HepG2 (cell line): ENCODE measurements at regions not wholly inside any gene's neighbourhood (a gene's known extent, or its start where the extent isn't known, plus 50 kb on each side); places are given as distances from the start of the nearest gene placed in this dataset.

ENCODE experiments used
- ATAC-seq: fragments of 200-7000 bp; cut with Tn5 transposase; 3 replicates; pipeline ENCODE4 v1.9.1; 2020; ENCODE audit warnings: mild to moderate bottlenecking, moderate library complexity
- BruUV-seq: library from RNA; stranded (reverse); fragments of 400-500 nt; replicated peaks from 2 replicates; lab custom pipeline; 2021; lab: Mats Ljungman, UMichigan
- CTCF ChIA-PET: fragments of 300-600 bp; formaldehyde crosslinking; extraction: SDS; loops from one replicate; lab custom pipeline; 2021; ENCODE audit warnings: low total read pairs, inconsistent platforms, low intra/inter-chr PET ratio; lab: Yijun Ruan, JAX
- POLR2A ChIA-PET: fragments of 350-600 bp; sonication (Branson Sonifier 250); formaldehyde crosslinking; loops from one replicate; lab custom pipeline; 2020; ENCODE audit warnings: antibody characterized with exemption, inconsistent platforms; lab: Yijun Ruan, JAX
- DNase-seq: peaks from one replicate; pipeline ENCODE4 v3.0.0-alpha.2; 2015; ENCODE audit warnings: low spot score
- FAIRE-seq: peaks from 3 replicates; lab custom pipeline; 2011; peaks lifted over from hg19 to GRCh38; lab: Jason Lieb, UNC
- H2AFZ ChIP-seq: one replicate; pipeline ENCODE4 v1.6.1; 2011; ENCODE audit warnings: low read length, inconsistent platforms
- H3K27ac ChIP-seq: fragments of 300-600 bp; 3 replicates; pipeline ENCODE4 v1.8.0; 2011; ENCODE audit warnings: mixed run types, mild to moderate bottlenecking, mixed read lengths, low read length, inconsistent platforms; ENCODE audit not compliant: insufficient read depth; ENCODE audit errors: extremely low read length
- H3K27me3 ChIP-seq, 2 experiments: fragments of 200-600 bp in 1 of 2; 2 replicates in 1 of 2; 3 replicates in 1 of 2; pipeline versions ENCODE4 v1.6.0 to v1.8.0; 2011; ENCODE audit warnings: low read length in 2 of 2, mild to moderate bottlenecking in 2 of 2, moderate library complexity in 2 of 2, inconsistent platforms in 1 of 2; ENCODE audit not compliant: insufficient read depth in 2 of 2, control insufficient read depth in 1 of 2
- H3K36me3 ChIP-seq, 2 experiments: fragments of 200-600 bp in 1 of 2; replicated peaks in 1 of 2; 2 replicates in 1 of 2; 3 replicates in 1 of 2; pipeline versions ENCODE4 v1.5.1 to v1.8.0; 2011; ENCODE audit warnings: low read length in 2 of 2, inconsistent platforms in 1 of 2; ENCODE audit not compliant: insufficient read depth in 2 of 2, control insufficient read depth in 1 of 2
- H3K4me1 ChIP-seq: 2 replicates; pipeline ENCODE4 v1.5.1; 2012; ENCODE audit warnings: low read length, inconsistent platforms; ENCODE audit not compliant: insufficient read depth
- H3K4me2 ChIP-seq: 2 replicates; pipeline ENCODE4 v1.6.0; 2011; ENCODE audit warnings: low read depth, low read length, inconsistent platforms
- H3K4me3 ChIP-seq, 3 experiments: fragments of 200-600 bp in 1 of 3; sonication (generic), shearing (Covaris generic) in 1 of 3; replicated peaks in 1 of 3; 2 replicates each; pipeline ENCODE4 v1.5.1; 2011 to 2016; ENCODE audit warnings: low read length in 3 of 3, inconsistent platforms in 2 of 3, low read depth in 2 of 3, mild to moderate bottlenecking in 2 of 3, control low read depth in 1 of 3, mixed read lengths in 1 of 3; ENCODE audit not compliant: insufficient read depth in 1 of 3
- H3K79me2 ChIP-seq: one replicate; pipeline ENCODE4 v1.6.1; 2011; ENCODE audit warnings: low read length, inconsistent platforms; ENCODE audit not compliant: insufficient read depth
- H3K9ac ChIP-seq: 2 replicates; pipeline ENCODE4 v1.6.0; 2011; ENCODE audit warnings: mild to moderate bottlenecking, low read depth, low read length, inconsistent platforms; ENCODE audit not compliant: insufficient read depth
- H3K9me3 ChIP-seq: 2 replicates; pipeline ENCODE4 v1.5.1; 2012; ENCODE audit warnings: mild to moderate bottlenecking, low read length
- H4K20me1 ChIP-seq: 2 replicates; pipeline ENCODE4 v1.6.0; 2011; ENCODE audit warnings: inconsistent platforms, mild to moderate bottlenecking, low read length, moderate library complexity; ENCODE audit not compliant: insufficient read depth
- FOXK2 ChIP-seq: fragments of 450-650 bp; IDR thresholded peaks from 2 replicates; pipeline ENCODE4 v1.6.1; 2016
- KDM4B ChIP-seq: sonication (generic); formaldehyde crosslinking; IDR thresholded peaks from 2 replicates; pipeline ENCODE4 v1.4.0; 2020; ENCODE audit warnings: missing genetic modification reagents
- MATR3 ChIP-seq: sonication (generic); formaldehyde crosslinking; IDR thresholded peaks from 2 replicates; pipeline ENCODE4 v1.4.0; 2020; ENCODE audit warnings: missing genetic modification reagents
- NFATC3 ChIP-seq: sonication (generic); formaldehyde crosslinking; IDR thresholded peaks from 2 replicates; pipeline ENCODE4 v1.5.1; 2020; ENCODE audit warnings: mild to moderate bottlenecking, missing genetic modification reagents
- PITX1 ChIP-seq: sonication (generic); formaldehyde crosslinking; IDR thresholded peaks from 2 replicates; pipeline ENCODE4 v1.5.1; 2020; ENCODE audit warnings: mild to moderate bottlenecking, missing genetic modification reagents
- RFX1 ChIP-seq: fragments of 450-650 bp; IDR thresholded peaks from 2 replicates; pipeline ENCODE4 v1.6.1; 2017
- RNF2 ChIP-seq: fragments of 450-650 bp; conservative IDR thresholded peaks from 2 replicates; pipeline ENCODE4 v1.6.1; 2016; ENCODE audit warnings: low read depth
- SIN3B ChIP-seq: fragments of 150-350 bp; IDR thresholded peaks from 2 replicates; pipeline ENCODE4 v1.6.1; 2014; ENCODE audit warnings: low read length
- U2AF2 ChIP-seq: fragments of 200-400 bp; formaldehyde crosslinking; IDR thresholded peaks from 2 replicates; pipeline ENCODE4 v1.6.1; 2017; ENCODE audit warnings: low read depth, mild to moderate bottlenecking, low read length
- ZNF441 ChIP-seq: sonication (generic); formaldehyde crosslinking; IDR thresholded peaks from 2 replicates; pipeline ENCODE4 v1.7.0; 2021; ENCODE audit warnings: missing genetic modification reagents, borderline replicate concordance
- ZNF563 ChIP-seq: sonication (generic); formaldehyde crosslinking; IDR thresholded peaks from 2 replicates; pipeline ENCODE4 v1.8.0; 2022; ENCODE audit warnings: mild to moderate bottlenecking, moderate library complexity, missing genetic modification reagents
- ZNF570 ChIP-seq: sonication (generic); formaldehyde crosslinking; IDR thresholded peaks from 2 replicates; pipeline ENCODE4 v1.4.0; 2020; ENCODE audit warnings: mild to moderate bottlenecking, missing genetic modification reagents, borderline replicate concordance
- WGBS: methylation state at CpG from one replicate; pipeline ENCODE4 v1.1.6; 2017; ENCODE audit warnings: low lambda C conversion rate; 5-methylcytosine and 5-hydroxymethylcytosine counted together
- in situ Hi-C: cut with HindIII; loops from 2 replicates; pipeline ENCODE4 v1.10.0; 2017; ENCODE audit warnings: low pct_unique_long_range_greater_than_20kb; ENCODE audit not compliant: extremely low pct_ligation_motif_present
- intact Hi-C: fragments of 100-400 bp; cut with micrococcal nuclease; formaldehyde crosslinking; loops from one replicate; pipeline ENCODE4 v1.10.0; 2022; ENCODE audit not compliant: unreplicated experiment
- TF ChIP-seq, protein P1 (sequence below): sonication (generic); formaldehyde crosslinking; conservative IDR thresholded peaks from 2 replicates; pipeline ENCODE4 v1.8.0; 2022; ENCODE audit warnings: low read depth, missing genetic modification reagents
- TF ChIP-seq, protein P2 (sequence below): sonication (generic); formaldehyde crosslinking; IDR thresholded peaks from 2 replicates; pipeline ENCODE4 v1.5.0; 2020; ENCODE audit warnings: mild to moderate bottlenecking, missing genetic modification reagents
- TF ChIP-seq, protein P3 (sequence below): sonication (generic); formaldehyde crosslinking; IDR thresholded peaks from 2 replicates; pipeline ENCODE4 v1.8.0; 2022; ENCODE audit warnings: mild to moderate bottlenecking, missing genetic modification reagents, borderline replicate concordance
- TF ChIP-seq, protein P4 (sequence below): sonication (generic); formaldehyde crosslinking; IDR thresholded peaks from 2 replicates; pipeline ENCODE4 v1.4.0; 2020; ENCODE audit warnings: missing genetic modification reagents

DNA sequence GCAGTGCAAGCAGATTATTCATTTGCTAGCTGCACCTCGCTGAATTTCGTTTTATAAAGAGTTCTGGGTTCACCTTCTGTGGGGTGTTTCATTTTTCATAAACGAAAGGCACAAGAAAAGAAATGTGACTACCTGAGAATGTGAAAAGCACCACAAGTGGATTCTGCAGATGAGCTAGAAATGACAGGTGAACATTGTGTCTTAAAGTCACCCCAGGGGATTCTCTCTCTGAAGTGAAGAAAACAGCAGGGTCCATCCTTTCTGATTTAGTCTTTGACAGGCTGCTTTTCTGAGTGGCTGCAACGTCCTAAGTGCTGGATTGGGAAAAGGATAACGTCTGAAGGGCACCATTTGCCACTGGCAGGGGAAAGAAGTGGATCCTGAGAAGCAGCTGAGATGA lies 469.3 kb downstream of the SPATA31D1 start (continued):
- no peak for TF ChIP-seq PITX1

DNA sequence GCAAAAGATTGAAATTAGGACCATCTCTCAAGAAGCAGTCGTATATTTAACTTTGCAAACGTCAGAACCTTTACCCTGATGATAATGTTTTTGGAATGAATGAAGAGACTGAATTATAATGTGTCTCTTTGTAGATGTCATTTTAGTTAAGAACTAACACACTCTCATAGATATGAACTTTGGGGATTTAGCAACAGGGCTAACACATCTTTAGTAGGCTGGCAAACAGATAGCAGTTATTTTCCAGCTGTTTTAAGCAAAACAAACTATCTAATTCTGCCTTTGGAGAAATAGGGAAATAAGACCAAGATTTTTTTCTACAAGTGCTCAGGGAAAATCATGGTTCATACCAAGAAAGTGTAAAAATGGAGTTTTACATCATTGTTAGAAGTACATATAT lies 469.7 kb downstream of the SPATA31D1 start:
- no peak for DNase-seq
- H3K36me3 ChIP-seq: no peaks in the 10 kb centered on the region
- H3K9me3 ChIP-seq: no peaks in the 10 kb centered on the region; the same call in 1 of the 2 replicates
- H3K79me2 ChIP-seq: no peaks in the 10 kb centered on the region
- H3K27me3 ChIP-seq: no peaks in the 10 kb centered on the region
- H4K20me1 ChIP-seq: no peaks in the 10 kb centered on the region
- TF ChIP-seq RNF2 (no peak), SIN3B (no peak), KDM4B (CRISPR knock-in tag) (no peak), U2AF2 (no peak), FOXK2 (no peak), ZNF563 (no peak), ZNF441 (CRISPR knock-in tag) (no peak), MATR3 (CRISPR knock-in tag) (no peak), ZNF570 (CRISPR knock-in tag) (no peak), RFX1 (no peak), NFATC3 (CRISPR knock-in tag) (no peak)
- TF ChIP-seq, protein P1, sequence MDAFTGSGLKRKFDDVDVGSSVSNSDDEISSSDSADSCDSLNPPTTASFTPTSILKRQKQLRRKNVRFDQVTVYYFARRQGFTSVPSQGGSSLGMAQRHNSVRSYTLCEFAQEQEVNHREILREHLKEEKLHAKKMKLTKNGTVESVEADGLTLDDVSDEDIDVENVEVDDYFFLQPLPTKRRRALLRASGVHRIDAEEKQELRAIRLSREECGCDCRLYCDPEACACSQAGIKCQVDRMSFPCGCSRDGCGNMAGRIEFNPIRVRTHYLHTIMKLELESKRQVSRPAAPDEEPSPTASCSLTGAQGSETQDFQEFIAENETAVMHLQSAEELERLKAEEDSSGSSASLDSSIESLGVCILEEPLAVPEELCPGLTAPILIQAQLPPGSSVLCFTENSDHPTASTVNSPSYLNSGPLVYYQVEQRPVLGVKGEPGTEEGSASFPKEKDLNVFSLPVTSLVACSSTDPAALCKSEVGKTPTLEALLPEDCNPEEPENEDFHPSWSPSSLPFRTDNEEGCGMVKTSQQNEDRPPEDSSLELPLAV (CRISPR knock-in tag): no peak
- TF ChIP-seq, protein P2, sequence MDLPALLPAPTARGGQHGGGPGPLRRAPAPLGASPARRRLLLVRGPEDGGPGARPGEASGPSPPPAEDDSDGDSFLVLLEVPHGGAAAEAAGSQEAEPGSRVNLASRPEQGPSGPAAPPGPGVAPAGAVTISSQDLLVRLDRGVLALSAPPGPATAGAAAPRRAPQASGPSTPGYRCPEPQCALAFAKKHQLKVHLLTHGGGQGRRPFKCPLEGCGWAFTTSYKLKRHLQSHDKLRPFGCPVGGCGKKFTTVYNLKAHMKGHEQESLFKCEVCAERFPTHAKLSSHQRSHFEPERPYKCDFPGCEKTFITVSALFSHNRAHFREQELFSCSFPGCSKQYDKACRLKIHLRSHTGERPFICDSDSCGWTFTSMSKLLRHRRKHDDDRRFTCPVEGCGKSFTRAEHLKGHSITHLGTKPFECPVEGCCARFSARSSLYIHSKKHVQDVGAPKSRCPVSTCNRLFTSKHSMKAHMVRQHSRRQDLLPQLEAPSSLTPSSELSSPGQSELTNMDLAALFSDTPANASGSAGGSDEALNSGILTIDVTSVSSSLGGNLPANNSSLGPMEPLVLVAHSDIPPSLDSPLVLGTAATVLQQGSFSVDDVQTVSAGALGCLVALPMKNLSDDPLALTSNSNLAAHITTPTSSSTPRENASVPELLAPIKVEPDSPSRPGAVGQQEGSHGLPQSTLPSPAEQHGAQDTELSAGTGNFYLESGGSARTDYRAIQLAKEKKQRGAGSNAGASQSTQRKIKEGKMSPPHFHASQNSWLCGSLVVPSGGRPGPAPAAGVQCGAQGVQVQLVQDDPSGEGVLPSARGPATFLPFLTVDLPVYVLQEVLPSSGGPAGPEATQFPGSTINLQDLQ (CRISPR knock-in tag): no peak
- TF ChIP-seq, protein P3, sequence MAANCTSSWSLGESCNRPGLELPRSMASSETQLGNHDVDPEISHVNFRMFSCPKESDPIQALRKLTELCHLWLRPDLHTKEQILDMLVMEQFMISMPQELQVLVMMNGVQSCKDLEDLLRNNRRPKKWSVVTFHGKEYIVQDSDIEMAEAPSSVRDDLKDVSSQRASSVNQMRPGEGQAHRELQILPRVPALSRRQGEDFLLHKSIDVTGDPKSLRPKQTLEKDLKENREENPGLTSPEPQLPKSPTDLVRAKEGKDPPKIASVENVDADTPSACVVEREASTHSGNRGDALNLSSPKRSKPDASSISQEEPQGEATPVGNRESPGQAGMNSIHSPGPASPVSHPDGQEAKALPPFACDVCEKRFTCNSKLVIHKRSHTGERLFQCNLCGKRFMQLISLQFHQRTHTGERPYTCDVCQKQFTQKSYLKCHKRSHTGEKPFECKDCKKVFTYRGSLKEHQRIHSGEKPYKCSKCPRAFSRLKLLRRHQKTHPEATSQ (CRISPR knock-in tag): no peak
- TF ChIP-seq, protein P4, sequence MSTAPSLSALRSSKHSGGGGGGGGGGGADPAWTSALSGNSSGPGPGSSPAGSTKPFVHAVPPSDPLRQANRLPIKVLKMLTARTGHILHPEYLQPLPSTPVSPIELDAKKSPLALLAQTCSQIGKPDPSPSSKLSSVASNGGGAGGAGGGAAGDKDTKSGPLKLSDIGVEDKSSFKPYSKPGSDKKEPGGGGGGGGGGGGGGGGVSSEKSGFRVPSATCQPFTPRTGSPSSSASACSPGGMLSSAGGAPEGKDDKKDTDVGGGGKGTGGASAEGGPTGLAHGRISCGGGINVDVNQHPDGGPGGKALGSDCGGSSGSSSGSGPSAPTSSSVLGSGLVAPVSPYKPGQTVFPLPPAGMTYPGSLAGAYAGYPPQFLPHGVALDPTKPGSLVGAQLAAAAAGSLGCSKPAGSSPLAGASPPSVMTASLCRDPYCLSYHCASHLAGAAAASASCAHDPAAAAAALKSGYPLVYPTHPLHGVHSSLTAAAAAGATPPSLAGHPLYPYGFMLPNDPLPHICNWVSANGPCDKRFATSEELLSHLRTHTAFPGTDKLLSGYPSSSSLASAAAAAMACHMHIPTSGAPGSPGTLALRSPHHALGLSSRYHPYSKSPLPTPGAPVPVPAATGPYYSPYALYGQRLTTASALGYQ: no peak
- no peak overlapping the region for H2AFZ ChIP-seq
- H3K4me2 ChIP-seq: no peak overlapping the region
- intact Hi-C loops: no loop called here
- in situ Hi-C loops: no loop called here
- no peak overlapping the region for H3K27ac ChIP-seq
- BruUV-seq: no TSS peak
- no peak overlapping the region for H3K9ac ChIP-seq
- H3K4me3 ChIP-seq: no peak overlapping the region
- CTCF ChIA-PET: no interaction called here
- 33% methylated on average over 2 of the region's 2 CpGs for WGBS
- POLR2A ChIA-PET: no interaction called here
- H3K4me1 ChIP-seq: peaks cover 13% of the 10 kb centered on the region
- FAIRE-seq: no peak
- no peak for ATAC-seq
